ENCODE measurements at regions not wholly inside any gene's neighbourhood (a gene's known extent, or its start where the extent isn't known, plus 50 kb on each side); places are given as distances from the start of the nearest gene placed in this dataset.

GRCh38 chr3:44045476-44046275 is 196.0 kb upstream of the TOPAZ1 start (continued):
- peak; percentile 100 for TF ChIP-seq RELB (IDR thresholded peaks at IDR 0.05; ENCODE audit: low read depth)
- TF ChIP-seq MXI1 (IDR thresholded peaks at IDR 0.05; ENCODE audit: low read depth, low read length): no peak; the same call in 1 of the 2 replicates
- TF ChIP-seq STAT3 (IDR thresholded peaks at IDR 0.05; ENCODE audit: low read depth, low read length): no peak
- TF ChIP-seq TARDBP (IDR thresholded peaks at IDR 0.05; ENCODE audit: borderline replicate concordance): no peak
- peak; percentile 65; the same call in 1 of the 2 replicates for TF ChIP-seq MEF2A (IDR thresholded peaks at IDR 0.05; ENCODE audit: insufficient read depth, low read depth, low read length)
- TF ChIP-seq WRNIP1 (IDR thresholded peaks at IDR 0.05; ENCODE audit: borderline replicate concordance, low read depth, low read length): no peak
- 0 out of 2 replicates have a peak, but pooled peaks have one; percentile 20 for TF ChIP-seq ZNF384 (IDR thresholded peaks at IDR 0.05; ENCODE audit: borderline replicate concordance, low read depth, low read length)
- TF ChIP-seq CREB1 (IDR thresholded peaks at IDR 0.05; ENCODE audit: low read depth): peak; percentile 41; the same call in 1 of the 2 replicates
- no peak for TF ChIP-seq CTCF (IDR thresholded peaks at IDR 0.05 in 2 of 3, conservative IDR thresholded peaks at IDR 0.05 in 1 of 3; ENCODE audit: control insufficient read depth in 2 of 3, extremely low read depth in 1 of 3, insufficient read depth in 1 of 3, low read depth in 3 of 3, low read length in 3 of 3)
- TF ChIP-seq IRF5 (IDR thresholded peaks at IDR 0.05; ENCODE audit: borderline replicate concordance): no peak
- no peak for TF ChIP-seq RFX5 (IDR thresholded peaks at IDR 0.05; ENCODE audit: low read depth, low read length)
- no peak for TF ChIP-seq ASH2L (IDR thresholded peaks at IDR 0.05; ENCODE audit: borderline replicate concordance, low read depth)
- TF ChIP-seq ZNF622 (IDR thresholded peaks at IDR 0.05): no peak
- TF ChIP-seq CHD2 (IDR thresholded peaks at IDR 0.05; ENCODE audit: borderline replicate concordance, low read depth, low read length): peak; percentile 85
- peak; percentile 58 for TF ChIP-seq JUNB (IDR thresholded peaks at IDR 0.05)
- TF ChIP-seq EGR1 (IDR thresholded peaks at IDR 0.05; ENCODE audit: borderline replicate concordance in 1 of 2, low read depth in 2 of 2, low read length in 2 of 2): 0 out of 3 replicates have a peak, but pooled peaks of 1 of the 2 experiments have one; percentile 25
- peak; percentile 45 for TF ChIP-seq CUX1 (IDR thresholded peaks at IDR 0.05; ENCODE audit: insufficient replicate concordance, low read depth, low read length)
- peak; percentile 35; the same call in 1 of the 2 replicates for TF ChIP-seq MTA3 (IDR thresholded peaks at IDR 0.05; ENCODE audit: borderline replicate concordance, low read length)
